SU-DHL-6 (cell line): ENCODE measurements at regions not wholly inside any gene's neighbourhood (a gene's known extent, or its start where the extent isn't known, plus 50 kb on each side); places are given as distances from the start of the nearest gene placed in this dataset.

Experiments used
- H2AFZ ChIP-seq: fragments of 200-600 bp; sonication (generic); 2 replicates; pipeline ENCODE4 v1.6.1; 2014; ENCODE audit warnings: low read depth, mild to moderate bottlenecking, moderate library complexity, mixed read lengths, antibody characterized with exemption, low read length; ENCODE audit not compliant: severe bottlenecking
- H3F3A ChIP-seq: fragments of 200-600 bp; shearing (Covaris generic); 2 replicates; pipeline ENCODE4 v1.6.0; 2016; ENCODE audit warnings: antibody characterized with exemption, mild to moderate bottlenecking; ENCODE audit not compliant: insufficient read depth
- H3K27ac ChIP-seq: fragments of 200-600 bp; sonication (generic); 2 replicates; pipeline ENCODE4 v1.5.1; 2016; ENCODE audit warnings: low read depth, mild to moderate bottlenecking, low read length, moderate library complexity, mixed read lengths
- H3K27me3 ChIP-seq: fragments of 200-600 bp; sonication (generic), shearing (Covaris generic); 2 replicates; pipeline ENCODE4 v1.6.0; 2014; ENCODE audit warnings: mild to moderate bottlenecking, low read length
- H3K36me3 ChIP-seq: fragments of 200-600 bp; sonication (generic); 2 replicates; pipeline ENCODE4 v1.6.1; 2014; ENCODE audit warnings: mild to moderate bottlenecking, low read length, mixed read lengths
- H3K4me2 ChIP-seq: fragments of 300-600, 200-600 bp; shearing (Covaris generic), sonication (generic); 2 replicates; pipeline ENCODE4 v1.6.0; 2014; ENCODE audit warnings: low read length, low read depth, mild to moderate bottlenecking; ENCODE audit not compliant: poor library complexity, severe bottlenecking
- H3K4me3 ChIP-seq: fragments of 200-600 bp; sonication (generic); 2 replicates; pipeline ENCODE4 v1.5.1; 2014; ENCODE audit warnings: antibody characterized with exemption, low read length, mild to moderate bottlenecking, mixed read lengths; ENCODE audit not compliant: insufficient read depth, poor library complexity, severe bottlenecking
- H3K79me2 ChIP-seq: fragments of 200-600 bp; sonication (generic); 2 replicates; pipeline ENCODE4 v1.6.1; 2014; ENCODE audit warnings: mild to moderate bottlenecking, low read length, moderate library complexity; ENCODE audit not compliant: insufficient read depth
- H3K9ac ChIP-seq: fragments of 200-600 bp; sonication (generic); 2 replicates; pipeline ENCODE4 v1.7.0; 2014; ENCODE audit warnings: mild to moderate bottlenecking, low read length
- H3K9me2 ChIP-seq: fragments of 200-600 bp; sonication (generic); replicated peaks from 2 replicates; pipeline ENCODE4 v1.6.1; 2014; ENCODE audit warnings: low read length; ENCODE audit not compliant: insufficient read depth
- H3K9me3 ChIP-seq: fragments of 200-600 bp; sonication (generic); 2 replicates; pipeline ENCODE4 v1.6.1; 2014; ENCODE audit warnings: low read length, mixed read lengths; ENCODE audit not compliant: insufficient read depth
- H4K20me1 ChIP-seq: fragments of 200-600 bp; sonication (generic); 2 replicates; pipeline ENCODE4 v1.6.1; 2014; ENCODE audit warnings: low read depth, mild to moderate bottlenecking, antibody characterized with exemption, low read length, moderate library complexity, mixed read lengths
- EZH2phosphoT487 ChIP-seq: fragments of 200-600 bp; sonication (generic), shearing (Covaris generic); conservative IDR thresholded peaks from 2 replicates; pipeline ENCODE4 v1.6.1; 2018; ENCODE audit warnings: mild to moderate bottlenecking, antibody characterized with exemption, low read length, moderate library complexity, mixed read lengths
- TF ChIP-seq, protein P1 (sequence below): fragments of 200-600 bp; sonication (generic); IDR thresholded peaks from one replicate; pipeline ENCODE4 v1.5.1; 2017; ENCODE audit warnings: antibody characterized with exemption, mild to moderate bottlenecking, low read length, moderate library complexity; ENCODE audit not compliant: insufficient read depth, poor library complexity, severe bottlenecking

DNA sequence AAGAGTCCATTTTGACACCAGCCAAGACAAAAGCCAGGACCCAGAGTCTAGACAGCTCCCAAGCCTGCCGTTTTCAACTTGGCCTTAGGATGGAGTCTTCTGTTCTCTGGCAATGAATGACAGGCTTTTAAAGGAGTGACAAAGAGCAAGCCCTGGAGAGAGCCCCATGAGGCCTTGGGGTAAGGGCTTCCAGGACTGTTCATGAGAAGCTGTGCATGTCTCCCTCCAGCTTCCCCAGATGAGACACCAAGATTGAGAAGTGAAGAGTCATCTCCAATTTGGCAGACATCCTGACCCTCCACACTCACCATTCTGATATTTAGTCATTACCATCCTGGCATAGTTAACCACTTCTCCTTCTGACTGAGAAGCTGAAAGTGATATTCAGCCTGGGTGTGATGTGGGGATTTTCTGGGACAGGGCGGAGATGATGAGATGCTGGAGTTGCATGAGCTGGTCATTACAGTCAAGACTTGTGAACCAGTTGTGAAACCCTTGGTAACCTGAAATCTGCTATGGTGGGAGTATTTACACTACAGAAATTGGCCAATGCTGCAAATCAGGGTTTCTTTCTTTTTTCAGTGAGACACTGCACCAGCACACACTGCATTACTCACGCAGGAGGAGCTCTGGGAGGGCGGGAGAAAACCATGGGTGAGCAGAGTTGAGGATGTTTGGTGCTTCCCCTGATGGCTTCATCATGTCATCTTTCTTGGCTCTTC, 77.8 kb downstream of the VCPKMT start:
- Histone ChIP-seq H3K4me3 (no peak overlapping the region), H3K36me3 (no peaks in the 10 kb centered on the region), H2AFZ (no peak overlapping the region), H3K9me2 (no peaks in the 10 kb centered on the region), H3K4me2 (no peak overlapping the region), H3K9me3 (no peaks in the 10 kb centered on the region), H3F3A (no peaks in the 10 kb centered on the region), H3K27me3 (no peaks in the 10 kb centered on the region), H3K79me2 (no peaks in the 10 kb centered on the region), H3K27ac (no peak overlapping the region), H3K9ac (no peak overlapping the region), H4K20me1 (no peaks in the 10 kb centered on the region)
- TF ChIP-seq, protein P1, sequence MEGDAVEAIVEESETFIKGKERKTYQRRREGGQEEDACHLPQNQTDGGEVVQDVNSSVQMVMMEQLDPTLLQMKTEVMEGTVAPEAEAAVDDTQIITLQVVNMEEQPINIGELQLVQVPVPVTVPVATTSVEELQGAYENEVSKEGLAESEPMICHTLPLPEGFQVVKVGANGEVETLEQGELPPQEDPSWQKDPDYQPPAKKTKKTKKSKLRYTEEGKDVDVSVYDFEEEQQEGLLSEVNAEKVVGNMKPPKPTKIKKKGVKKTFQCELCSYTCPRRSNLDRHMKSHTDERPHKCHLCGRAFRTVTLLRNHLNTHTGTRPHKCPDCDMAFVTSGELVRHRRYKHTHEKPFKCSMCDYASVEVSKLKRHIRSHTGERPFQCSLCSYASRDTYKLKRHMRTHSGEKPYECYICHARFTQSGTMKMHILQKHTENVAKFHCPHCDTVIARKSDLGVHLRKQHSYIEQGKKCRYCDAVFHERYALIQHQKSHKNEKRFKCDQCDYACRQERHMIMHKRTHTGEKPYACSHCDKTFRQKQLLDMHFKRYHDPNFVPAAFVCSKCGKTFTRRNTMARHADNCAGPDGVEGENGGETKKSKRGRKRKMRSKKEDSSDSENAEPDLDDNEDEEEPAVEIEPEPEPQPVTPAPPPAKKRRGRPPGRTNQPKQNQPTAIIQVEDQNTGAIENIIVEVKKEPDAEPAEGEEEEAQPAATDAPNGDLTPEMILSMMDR, result no peak
- TF ChIP-seq EZH2phosphoT487, result no peak

DNA sequence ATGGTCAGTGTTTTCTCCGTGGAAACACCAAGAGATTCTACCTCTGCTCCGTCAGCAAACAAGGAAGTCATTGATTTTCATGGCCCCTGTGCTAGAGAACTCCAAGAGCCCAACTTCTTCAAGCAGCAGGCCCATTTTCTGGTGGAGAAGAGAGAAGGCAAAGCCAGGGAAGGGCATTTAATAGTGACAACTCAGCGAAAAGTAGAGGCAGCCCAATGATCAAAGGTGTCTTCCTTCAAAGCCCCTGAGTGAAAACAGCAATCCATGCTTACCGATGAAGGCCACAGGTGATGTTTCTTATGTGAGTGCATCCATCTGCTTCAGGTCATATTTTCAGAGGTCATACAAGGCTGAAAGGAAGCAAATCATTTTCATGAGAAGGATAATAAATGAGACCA, 77.3 kb downstream of the VCPKMT start:
- Histone ChIP-seq H4K20me1 (no peaks in the 10 kb centered on the region), H3K9me3 (no peaks in the 10 kb centered on the region), H3K9ac (no peak overlapping the region), H3K79me2 (no peaks in the 10 kb centered on the region), H3K27me3 (no peaks in the 10 kb centered on the region), H3K4me2 (no peak overlapping the region), H3K9me2 (no peaks in the 10 kb centered on the region), H3K4me3 (no peak overlapping the region), H3K27ac (no peak overlapping the region), H3K36me3 (no peaks in the 10 kb centered on the region), H3F3A (no peaks in the 10 kb centered on the region), H2AFZ (no peak overlapping the region)
- no peak for TF ChIP-seq EZH2phosphoT487
- TF ChIP-seq, protein P1, result no peak

DNA sequence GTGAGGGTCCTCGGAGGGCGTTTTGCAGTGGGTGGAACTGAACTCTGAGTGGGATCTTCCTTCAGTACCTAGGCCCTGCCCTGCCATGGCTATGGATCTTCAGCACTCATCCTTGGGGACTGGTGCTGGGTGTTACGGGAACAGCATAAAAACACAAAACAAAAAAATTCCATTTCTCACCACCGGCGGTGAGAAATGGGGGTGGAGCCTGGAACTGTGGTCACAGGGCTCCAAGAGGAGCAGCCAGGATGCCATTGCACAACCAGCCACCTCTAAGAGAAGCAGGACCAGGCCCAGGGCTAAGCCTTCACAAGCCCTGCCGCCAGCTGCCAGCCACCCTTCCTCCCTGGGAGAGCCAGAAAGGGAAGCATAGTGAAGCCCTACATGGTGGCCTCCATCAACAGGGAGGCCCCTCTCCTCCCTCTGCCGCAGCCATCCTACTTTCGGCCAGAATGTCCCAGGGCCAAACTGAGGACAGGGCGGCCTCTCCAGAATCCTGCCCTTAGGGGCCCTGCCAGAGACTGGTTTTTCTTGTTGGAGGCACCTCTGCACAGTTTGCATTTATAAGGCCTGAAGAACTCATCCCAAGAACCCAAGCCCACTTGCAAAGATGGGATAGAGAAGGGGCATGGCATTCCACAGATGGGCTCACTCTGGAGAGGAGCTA, 76.5 kb downstream of the VCPKMT start:
- no peaks in the 10 kb centered on the region for H3K27me3 ChIP-seq
- H3K27ac ChIP-seq, result no peak overlapping the region
- no peaks in the 10 kb centered on the region for H3K9me2 ChIP-seq
- TF ChIP-seq EZH2phosphoT487, result no peak
- TF ChIP-seq, protein P1, result no peak
- H3K4me3 ChIP-seq, result no peak overlapping the region
- H3F3A ChIP-seq, result no peaks in the 10 kb centered on the region
- H3K9ac ChIP-seq, result no peak overlapping the region
- H3K36me3 ChIP-seq, result no peaks in the 10 kb centered on the region
- H2AFZ ChIP-seq, result no peak overlapping the region
- no peaks in the 10 kb centered on the region for H4K20me1 ChIP-seq
- H3K9me3 ChIP-seq, result no peaks in the 10 kb centered on the region
- H3K4me2 ChIP-seq, result no peak overlapping the region
- H3K79me2 ChIP-seq, result no peaks in the 10 kb centered on the region
